ENCODE measurements at regions not wholly inside any gene's neighbourhood (a gene's known extent, or its start where the extent isn't known, plus 50 kb on each side); places are given as distances from the start of the nearest gene placed in this dataset.

DNA sequence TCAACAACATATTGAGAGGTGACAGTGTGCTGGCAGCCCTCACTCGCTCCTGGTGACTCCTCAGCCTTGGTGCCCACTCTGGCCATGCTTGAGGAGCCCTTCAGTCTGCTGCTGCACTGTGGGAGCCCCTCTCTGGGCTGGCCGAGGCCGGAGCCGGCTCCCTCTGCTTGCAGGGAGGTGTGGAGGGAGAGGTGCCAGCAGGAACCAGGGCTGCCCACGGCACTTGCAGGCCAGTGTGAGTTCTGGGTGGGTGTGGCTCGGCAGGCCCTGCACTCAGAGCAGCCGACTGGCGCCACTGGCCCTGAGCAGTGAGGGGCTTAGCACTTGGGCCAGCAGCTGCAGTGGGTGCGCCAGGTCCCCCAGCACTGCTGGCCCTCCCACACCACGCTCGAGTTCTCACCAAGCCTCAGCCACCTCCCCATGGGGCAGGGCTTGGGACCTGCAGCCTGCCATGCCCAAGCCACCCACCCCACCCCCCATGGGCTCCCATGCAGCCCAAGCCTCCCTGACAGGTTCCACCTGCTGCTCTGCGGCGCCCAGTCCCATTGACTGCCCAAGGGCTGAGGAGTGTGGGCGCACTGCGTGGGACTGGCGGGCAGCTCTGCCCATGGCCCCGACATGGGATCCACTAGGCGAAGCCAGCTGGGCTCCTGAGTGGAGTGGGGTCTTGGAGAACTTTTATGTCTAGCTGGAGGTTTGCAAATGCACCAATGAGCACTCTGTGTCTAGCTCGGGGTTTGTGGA, 377.1 kb upstream of the ANKRD30A start:
- TF ChIP-seq, protein P1, sequence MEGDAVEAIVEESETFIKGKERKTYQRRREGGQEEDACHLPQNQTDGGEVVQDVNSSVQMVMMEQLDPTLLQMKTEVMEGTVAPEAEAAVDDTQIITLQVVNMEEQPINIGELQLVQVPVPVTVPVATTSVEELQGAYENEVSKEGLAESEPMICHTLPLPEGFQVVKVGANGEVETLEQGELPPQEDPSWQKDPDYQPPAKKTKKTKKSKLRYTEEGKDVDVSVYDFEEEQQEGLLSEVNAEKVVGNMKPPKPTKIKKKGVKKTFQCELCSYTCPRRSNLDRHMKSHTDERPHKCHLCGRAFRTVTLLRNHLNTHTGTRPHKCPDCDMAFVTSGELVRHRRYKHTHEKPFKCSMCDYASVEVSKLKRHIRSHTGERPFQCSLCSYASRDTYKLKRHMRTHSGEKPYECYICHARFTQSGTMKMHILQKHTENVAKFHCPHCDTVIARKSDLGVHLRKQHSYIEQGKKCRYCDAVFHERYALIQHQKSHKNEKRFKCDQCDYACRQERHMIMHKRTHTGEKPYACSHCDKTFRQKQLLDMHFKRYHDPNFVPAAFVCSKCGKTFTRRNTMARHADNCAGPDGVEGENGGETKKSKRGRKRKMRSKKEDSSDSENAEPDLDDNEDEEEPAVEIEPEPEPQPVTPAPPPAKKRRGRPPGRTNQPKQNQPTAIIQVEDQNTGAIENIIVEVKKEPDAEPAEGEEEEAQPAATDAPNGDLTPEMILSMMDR (IDR thresholded peaks at IDR 0.05), result no peak
- TF ChIP-seq POLR2A (IDR thresholded peaks at IDR 0.05), result no peak
